ENCODE measurements at regions not wholly inside any gene's neighbourhood (a gene's known extent, or its start where the extent isn't known, plus 50 kb on each side); places are given as distances from the start of the nearest gene placed in this dataset.
A peak's percentile ranks its signal among the peaks of the same experiment; 100 is the strongest.

GRCh38 chr3:193780810-193781478 is 187.9 kb downstream of the OPA1 start (continued):
- TF ChIP-seq KLF7 (tag by site-specific recombination; IDR thresholded peaks at IDR 0.05; ENCODE audit: borderline replicate concordance) (no peak), ZXDB (tag by site-specific recombination; IDR thresholded peaks at IDR 0.05) (no peak), ZNF26 (tag by site-specific recombination; IDR thresholded peaks at IDR 0.05) (no peak), ZNF792 (tag by site-specific recombination; IDR thresholded peaks at IDR 0.05) (no peak), ZNF184 (tag by site-specific recombination; IDR thresholded peaks at IDR 0.05) (0 out of 2 replicates have a peak, but pooled peaks have one; percentile 23), ZNF645 (tag by site-specific recombination; IDR thresholded peaks at IDR 0.05) (no peak), OSR2 (tag by site-specific recombination; IDR thresholded peaks at IDR 0.05) (no peak), ZNF404 (tag by site-specific recombination; IDR thresholded peaks at IDR 0.05) (no peak), ZNF292 (tag by site-specific recombination; IDR thresholded peaks at IDR 0.05; ENCODE audit: borderline replicate concordance, low read depth) (no peak), REPIN1 (tag by site-specific recombination; IDR thresholded peaks at IDR 0.05; ENCODE audit: low read depth) (no peak), INSM2 (tag by site-specific recombination; IDR thresholded peaks at IDR 0.05) (peak; percentile 94), ZNF398 (tag by site-specific recombination; IDR thresholded peaks at IDR 0.05) (peak; percentile 92), ZNF146 (tag by site-specific recombination; IDR thresholded peaks at IDR 0.05) (no peak), ZNF692 (tag by site-specific recombination; IDR thresholded peaks at IDR 0.05) (peak; percentile 14; the same call in 1 of the 2 replicates), ZNF133 (tag by site-specific recombination; IDR thresholded peaks at IDR 0.05) (no peak), ZNF23 (tag by site-specific recombination; IDR thresholded peaks at IDR 0.05; ENCODE audit: borderline replicate concordance) (no peak), MEIS1 (CRISPR knock-in tag; IDR thresholded peaks at IDR 0.05; ENCODE audit: borderline replicate concordance) (no peak), ZNF501 (tag by site-specific recombination; IDR thresholded peaks at IDR 0.05) (no peak), BCL11B (tag by site-specific recombination; IDR thresholded peaks at IDR 0.05; ENCODE audit: low read depth) (no peak), GLIS1 (tag by site-specific recombination; IDR thresholded peaks at IDR 0.05) (peak; percentile 35; the same call in 1 of the 2 replicates), ZNF202 (tag by site-specific recombination; IDR thresholded peaks at IDR 0.05; ENCODE audit: borderline replicate concordance) (no peak), HOXA7 (CRISPR knock-in tag; IDR thresholded peaks at IDR 0.05; ENCODE audit: borderline replicate concordance) (no peak), EGR2 (tag by site-specific recombination; IDR thresholded peaks at IDR 0.05; ENCODE audit: low read depth) (peak; percentile 80), ZNF366 (tag by site-specific recombination; conservative IDR thresholded peaks at IDR 0.05) (no peak; the same call in 1 of the 2 replicates), IKZF3 (tag by site-specific recombination; IDR thresholded peaks at IDR 0.05) (peak; percentile 95), ZNF707 (tag by site-specific recombination; IDR thresholded peaks at IDR 0.05) (no peak), ZNF274 (IDR thresholded peaks at IDR 0.05; ENCODE audit: low read length) (no peak), ZNF274 (tag by site-specific recombination; IDR thresholded peaks at IDR 0.05; ENCODE audit: borderline replicate concordance) (no peak), ZBTB20 (tag by site-specific recombination; IDR thresholded peaks at IDR 0.05) (no peak), SP7 (tag by site-specific recombination; IDR thresholded peaks at IDR 0.05) (peak; percentile 86), ZBTB8A (tag by site-specific recombination; IDR thresholded peaks at IDR 0.05) (peak; percentile 48; the same call in 1 of the 2 replicates), ZNF768 (tag by site-specific recombination; IDR thresholded peaks at IDR 0.05) (no peak), ZNF426 (tag by site-specific recombination; IDR thresholded peaks at IDR 0.05) (no peak)

Measured in HEK293 (cell line).